Cardiac muscle cell (in vitro differentiated cells and primary cell): ENCODE measurements at regions not wholly inside any gene's neighbourhood (a gene's known extent, or its start where the extent isn't known, plus 50 kb on each side); places are given as distances from the start of the nearest gene placed in this dataset.

ENCODE experiments used
- DNase-seq, 2 donors: peaks; one replicate each; pipeline versions ENCODE4 v3.0.0 to v3.0.0-alpha.2; 2010 to 2017; ENCODE audit warnings: low read depth in 1 of 2, low spot score in 1 of 2
- H3K27ac ChIP-seq: fragments of 200-600 bp; sonication (generic); 2 replicates; pipeline ENCODE4 v1.5.1; 2016
- H3K27me3 ChIP-seq: fragments of 200-600 bp; sonication (generic); 2 replicates; pipeline ENCODE4 v1.6.0; 2016; ENCODE audit warnings: control low read depth
- H3K36me3 ChIP-seq: fragments of 200-600 bp; sonication (generic); 2 replicates; pipeline ENCODE4 v1.5.1; 2016; ENCODE audit warnings: control low read depth
- H3K4me1 ChIP-seq: fragments of 200-600 bp; sonication (generic); 2 replicates; pipeline ENCODE4 v1.8.1; 2017; ENCODE audit warnings: low read depth, mild to moderate bottlenecking, mixed run types
- H3K4me3 ChIP-seq: fragments of 200-600 bp; sonication (generic); 2 replicates; pipeline ENCODE4 v1.5.1; 2016; ENCODE audit warnings: mild to moderate bottlenecking
- H3K9me3 ChIP-seq: fragments of 200-600 bp; sonication (generic); 2 replicates; pipeline ENCODE4 v1.5.1; 2017; ENCODE audit warnings: low read depth, mild to moderate bottlenecking, control low read depth
- TF ChIP-seq, protein P1 (sequence below): IDR thresholded peaks from 2 replicates; pipeline ENCODE4 v1.5.1; 2012; ENCODE audit warnings: low read depth, mild to moderate bottlenecking, low read length

DNA sequence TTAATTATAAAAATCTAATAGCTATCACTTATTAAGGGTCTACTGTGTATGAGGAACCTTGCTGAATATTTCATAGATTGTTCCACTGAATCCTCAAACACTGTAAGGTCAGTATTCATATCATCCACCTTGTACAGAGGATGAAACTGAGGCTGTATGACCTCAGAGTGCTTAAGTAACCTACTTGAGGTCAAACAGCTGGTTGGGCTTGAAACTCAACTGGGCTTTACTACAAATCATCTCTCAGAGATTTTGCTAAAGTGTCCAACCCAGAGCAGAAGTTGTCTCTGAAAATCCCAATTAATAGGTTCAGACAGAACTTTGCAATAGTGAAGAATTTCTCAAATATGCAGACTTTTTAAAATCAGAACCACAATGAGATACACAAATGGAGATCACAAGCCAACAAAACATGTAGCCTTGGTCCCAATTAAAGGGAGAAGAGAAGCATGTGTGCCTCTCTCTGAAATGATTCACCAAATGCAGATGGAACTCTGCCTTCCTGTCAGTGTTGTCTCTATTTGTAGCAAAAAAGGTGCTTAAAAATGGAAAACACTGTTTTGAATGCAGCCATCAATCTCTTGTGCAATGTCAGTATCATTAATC, 131.4 kb downstream of the FAM114A2 start:
- Histone ChIP-seq H3K9me3 (no peaks in the 10 kb centered on the region), H3K36me3 (no peaks in the 10 kb centered on the region), H3K27ac (no peak overlapping the region), H3K4me3 (no peak overlapping the region), H3K27me3 (no peaks in the 10 kb centered on the region), H3K4me1 (no peaks in the 10 kb centered on the region)
- DNase-seq = no peak
- TF ChIP-seq, protein P1, sequence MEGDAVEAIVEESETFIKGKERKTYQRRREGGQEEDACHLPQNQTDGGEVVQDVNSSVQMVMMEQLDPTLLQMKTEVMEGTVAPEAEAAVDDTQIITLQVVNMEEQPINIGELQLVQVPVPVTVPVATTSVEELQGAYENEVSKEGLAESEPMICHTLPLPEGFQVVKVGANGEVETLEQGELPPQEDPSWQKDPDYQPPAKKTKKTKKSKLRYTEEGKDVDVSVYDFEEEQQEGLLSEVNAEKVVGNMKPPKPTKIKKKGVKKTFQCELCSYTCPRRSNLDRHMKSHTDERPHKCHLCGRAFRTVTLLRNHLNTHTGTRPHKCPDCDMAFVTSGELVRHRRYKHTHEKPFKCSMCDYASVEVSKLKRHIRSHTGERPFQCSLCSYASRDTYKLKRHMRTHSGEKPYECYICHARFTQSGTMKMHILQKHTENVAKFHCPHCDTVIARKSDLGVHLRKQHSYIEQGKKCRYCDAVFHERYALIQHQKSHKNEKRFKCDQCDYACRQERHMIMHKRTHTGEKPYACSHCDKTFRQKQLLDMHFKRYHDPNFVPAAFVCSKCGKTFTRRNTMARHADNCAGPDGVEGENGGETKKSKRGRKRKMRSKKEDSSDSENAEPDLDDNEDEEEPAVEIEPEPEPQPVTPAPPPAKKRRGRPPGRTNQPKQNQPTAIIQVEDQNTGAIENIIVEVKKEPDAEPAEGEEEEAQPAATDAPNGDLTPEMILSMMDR = no peak

DNA sequence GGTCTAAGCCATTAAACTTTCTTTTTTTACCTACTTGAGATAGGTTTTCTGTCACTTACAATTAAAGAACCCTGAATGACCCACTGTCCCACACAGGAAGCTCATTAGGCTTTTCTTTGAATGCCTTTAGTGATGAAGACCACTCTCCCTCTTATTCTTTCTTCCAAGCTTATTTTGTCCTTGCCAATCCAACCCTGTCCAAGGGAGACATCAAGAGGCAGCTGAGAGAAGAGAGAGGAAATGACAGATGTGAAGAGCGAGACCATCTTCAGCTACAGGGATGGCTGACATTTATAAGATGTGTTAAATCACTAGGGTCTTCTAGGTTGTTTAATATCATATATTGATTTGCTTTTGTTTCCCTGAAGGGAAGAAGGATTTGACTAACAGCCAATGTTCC, 133.5 kb downstream of the FAM114A2 start:
- H3K36me3 ChIP-seq = no peaks in the 10 kb centered on the region
- TF ChIP-seq, protein P1 = no peak
- H3K27me3 ChIP-seq = no peaks in the 10 kb centered on the region
- H3K4me3 ChIP-seq = no peak overlapping the region
- H3K27ac ChIP-seq = no peak overlapping the region
- no peak for DNase-seq
- H3K9me3 ChIP-seq = no peaks in the 10 kb centered on the region
- H3K4me1 ChIP-seq = no peaks in the 10 kb centered on the region

DNA sequence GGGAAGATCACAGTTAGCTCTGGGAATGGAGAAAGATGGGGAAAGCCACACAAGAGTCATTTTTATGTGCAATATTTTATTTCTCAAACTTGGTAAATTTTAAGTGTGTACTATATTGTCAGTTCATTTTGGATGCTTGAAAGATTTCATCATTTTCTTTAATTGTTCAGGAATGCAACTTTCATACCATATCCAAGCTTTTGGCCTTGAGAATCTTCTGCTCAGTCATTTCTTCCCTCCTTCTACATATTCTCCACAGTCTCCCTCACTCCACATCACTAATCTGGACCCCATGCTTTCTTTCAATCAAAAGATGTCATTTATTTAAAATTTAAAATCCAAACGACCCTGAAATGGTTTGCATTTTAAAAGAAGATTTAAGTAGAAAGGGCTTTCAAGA, 135.4 kb downstream of the FAM114A2 start:
- TF ChIP-seq, protein P1 = no peak
- no peaks in the 10 kb centered on the region for H3K9me3 ChIP-seq
- H3K4me1 ChIP-seq = no peaks in the 10 kb centered on the region
- H3K27me3 ChIP-seq = no peaks in the 10 kb centered on the region
- no peak for DNase-seq
- no peak overlapping the region for H3K4me3 ChIP-seq
- no peak overlapping the region for H3K27ac ChIP-seq
- H3K36me3 ChIP-seq = no peaks in the 10 kb centered on the region

DNA sequence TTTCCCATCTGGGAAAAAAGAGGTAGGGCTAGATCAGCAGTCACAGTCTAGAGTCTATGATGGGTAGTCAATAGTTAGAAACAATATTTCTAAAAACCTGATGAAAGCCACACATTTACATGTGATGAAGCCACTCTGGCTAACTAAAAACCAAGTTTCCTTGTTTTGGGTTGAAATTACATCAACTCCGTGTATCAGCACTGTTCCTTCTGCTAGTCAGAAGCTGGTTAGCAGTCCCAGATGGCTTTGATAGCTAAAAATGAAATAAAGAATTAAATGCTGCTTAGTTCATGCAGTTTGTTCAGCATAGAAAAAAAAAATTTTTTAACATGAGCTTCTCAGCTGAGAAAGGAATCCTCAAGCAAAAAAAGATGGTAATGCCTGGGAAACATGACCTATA, 136.7 kb downstream of the FAM114A2 start:
- Histone ChIP-seq H3K9me3 (no peaks in the 10 kb centered on the region), H3K4me1 (no peaks in the 10 kb centered on the region), H3K4me3 (no peak overlapping the region), H3K27me3 (no peaks in the 10 kb centered on the region), H3K27ac (no peak overlapping the region), H3K36me3 (no peaks in the 10 kb centered on the region)
- TF ChIP-seq, protein P1 = no peak
- DNase-seq = no peak

DNA sequence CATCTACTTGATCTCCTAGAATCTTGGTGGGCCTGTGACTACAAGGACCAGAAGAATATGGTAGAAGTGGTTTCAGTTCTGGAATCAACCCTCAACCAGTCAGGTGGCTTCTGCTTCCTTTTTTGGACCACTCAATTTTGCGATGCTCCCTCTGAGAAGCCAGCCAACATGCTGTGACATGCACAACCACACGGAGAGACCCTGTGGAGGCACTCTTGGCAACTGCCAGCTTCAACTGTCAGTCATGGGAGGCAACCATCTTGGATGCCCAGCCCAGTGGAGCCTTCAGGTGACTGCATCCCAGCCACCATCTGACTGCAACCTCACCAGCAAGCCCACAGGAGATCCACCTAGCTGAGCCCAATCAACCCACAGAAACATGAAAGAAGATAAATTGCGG, 137.3 kb downstream of the FAM114A2 start:
- no peak for DNase-seq
- H3K36me3 ChIP-seq = no peaks in the 10 kb centered on the region
- no peaks in the 10 kb centered on the region for H3K27me3 ChIP-seq
- TF ChIP-seq, protein P1 = no peak
- H3K4me3 ChIP-seq = no peak overlapping the region
- no peaks in the 10 kb centered on the region for H3K9me3 ChIP-seq
- H3K4me1 ChIP-seq = no peaks in the 10 kb centered on the region
- no peak overlapping the region for H3K27ac ChIP-seq
